GM23338 (cell line): ENCODE measurements at regions not wholly inside any gene's neighbourhood (a gene's known extent, or its start where the extent isn't known, plus 50 kb on each side); places are given as distances from the start of the nearest gene placed in this dataset.
"Not testable (repeated sequence)": the region's sequence is repeated elsewhere in the genome, so short reads cannot be mapped to it uniquely, and the experiment has no call there.

Experiments
- ATAC-seq: fragments of 200-7000 bp; cut with Tn5 transposase; 3 replicates; pipeline ENCODE4 v1.9.1; 2020
- DNase-seq: peaks from one replicate; pipeline ENCODE4 v3.0.0-alpha.2; 2015; ENCODE audit warnings: low spot score
- H2AFZ ChIP-seq: fragments of 200-600 bp; sonication (generic); 2 replicates; pipeline ENCODE4 v1.8.0; 2016; ENCODE audit warnings: antibody characterized with exemption, mild to moderate bottlenecking, moderate library complexity
- H3F3A ChIP-seq: fragments of 200-600 bp; sonication (generic); replicated peaks from 2 replicates; pipeline ENCODE4 v1.8.0; 2017; ENCODE audit warnings: antibody characterized with exemption, mixed run types, low read depth
- H3K27ac ChIP-seq: fragments of 200-600 bp; sonication (generic); 2 replicates; pipeline ENCODE4 v1.6.1; 2016; ENCODE audit warnings: low read depth
- H3K27me3 ChIP-seq: fragments of 200-600 bp; sonication (generic); 2 replicates; pipeline ENCODE4 v1.8.0; 2016; ENCODE audit warnings: mild to moderate bottlenecking, mixed run types, moderate library complexity; ENCODE audit not compliant: insufficient read depth
- H3K36me3 ChIP-seq: fragments of 200-600 bp; sonication (generic); 2 replicates; pipeline ENCODE4 v1.8.0; 2016; ENCODE audit warnings: mild to moderate bottlenecking; ENCODE audit not compliant: insufficient read depth
- H3K4me1 ChIP-seq: fragments of 200-600 bp; sonication (generic); 2 replicates; pipeline ENCODE4 v1.8.0; 2016; ENCODE audit warnings: mild to moderate bottlenecking, moderate library complexity; ENCODE audit not compliant: insufficient read depth
- H3K4me2 ChIP-seq: fragments of 200-600 bp; sonication (generic); 2 replicates; pipeline ENCODE4 v1.7.1; 2017; ENCODE audit warnings: mixed run types
- H3K4me3 ChIP-seq: fragments of 200-600 bp; sonication (generic); 2 replicates; pipeline ENCODE4 v1.6.1; 2016; ENCODE audit warnings: mixed run types
- H3K79me2 ChIP-seq: fragments of 200-600 bp; sonication (generic); replicated peaks from 2 replicates; pipeline ENCODE4 v1.8.0; 2017; ENCODE audit warnings: mild to moderate bottlenecking; ENCODE audit not compliant: insufficient read depth
- H3K9me2 ChIP-seq: fragments of 200-600 bp; sonication (generic); 2 replicates; pipeline ENCODE4 v1.8.0; 2017; ENCODE audit not compliant: insufficient read depth
- H4K20me1 ChIP-seq: fragments of 200-600 bp; sonication (generic); replicated peaks from 2 replicates; pipeline ENCODE4 v1.8.0; 2017; ENCODE audit warnings: mild to moderate bottlenecking; ENCODE audit not compliant: insufficient read depth
- H3K27ac Mint-ChIP-seq: 2 replicates; pipeline ENCODE4 v1.8.0; 2020; ENCODE audit warnings: inconsistent platforms, mild to moderate bottlenecking, moderate library complexity, mixed read lengths
- H3K27me3 Mint-ChIP-seq: 3 replicates; pipeline ENCODE4 v1.8.0; 2022; ENCODE audit warnings: low read depth, mild to moderate bottlenecking, moderate library complexity, mixed read lengths, inconsistent platforms; ENCODE audit not compliant: insufficient read depth, poor library complexity
- H3K36me3 Mint-ChIP-seq: 3 replicates; pipeline ENCODE4 v1.8.0; 2021; ENCODE audit warnings: low read depth, mild to moderate bottlenecking, inconsistent platforms, moderate library complexity, mixed read lengths
- H3K4me1 Mint-ChIP-seq: 3 replicates; pipeline ENCODE4 v1.8.0; 2020; ENCODE audit warnings: mild to moderate bottlenecking, inconsistent platforms, mixed read lengths
- H3K4me3 Mint-ChIP-seq: 3 replicates; pipeline ENCODE4 v1.8.0; 2021; ENCODE audit warnings: moderate library complexity, mild to moderate bottlenecking, inconsistent platforms, mixed read lengths
- H3K9me3 Mint-ChIP-seq: 3 replicates; pipeline ENCODE4 v1.8.0; 2020; ENCODE audit warnings: moderate library complexity, mild to moderate bottlenecking, inconsistent platforms, mixed read lengths
- NANOG ChIP-seq: IDR thresholded peaks from 2 replicates; pipeline ENCODE4 v1.6.1; 2016; ENCODE audit warnings: antibody characterized with exemption, borderline replicate concordance
- REST ChIP-seq: IDR thresholded peaks from one replicate; pipeline ENCODE4 v1.6.1; 2018; ENCODE audit warnings: antibody characterized with exemption; ENCODE audit not compliant: unreplicated experiment
- STAT1 ChIP-seq: IDR thresholded peaks from one replicate; pipeline ENCODE4 v1.6.1; 2016; ENCODE audit warnings: antibody characterized with exemption; ENCODE audit not compliant: unreplicated experiment
- ZNF114 ChIP-seq: fragments of 250-450 bp; sonication (Bioruptor Pico); IDR thresholded peaks from 2 replicates; pipeline ENCODE4 v1.5.0; 2020; ENCODE audit warnings: mild to moderate bottlenecking, moderate library complexity
- TF ChIP-seq, protein P1 (sequence below): fragments of 250-450 bp; sonication (Bioruptor Pico); IDR thresholded peaks from 2 replicates; pipeline ENCODE4 v1.5.0; 2020; ENCODE audit warnings: mild to moderate bottlenecking, moderate library complexity

- Histone ChIP-seq H4K20me1 (no peaks in the 10 kb centered on the region), H3K36me3 (no peaks in the 10 kb centered on the region), H3K27ac (no peak overlapping the region), H3K4me1 (no peaks in the 10 kb centered on the region), H3K4me2 (no peak overlapping the region), H2AFZ (no peak overlapping the region), H3K79me2 (no peaks in the 10 kb centered on the region), H3F3A (no peaks in the 10 kb centered on the region), H3K27me3 (no peaks in the 10 kb centered on the region), H3K9me2 (0 out of 2 replicates have a peak, but pooled peaks cover 6% of the 10 kb centered on the region), H3K4me3 (no peak overlapping the region)
- Mint-ChIP-seq H3K36me3 (peaks cover 5% of the 10 kb centered on the region; the same call in 2 of the 3 replicates), H3K27me3 (peaks cover 2% of the 10 kb centered on the region), H3K4me3 (no peak overlapping the region), H3K9me3 (peaks cover 15% of the 10 kb centered on the region), H3K4me1 (no peaks in the 10 kb centered on the region), H3K27ac (no peak overlapping the region)
- DNase-seq (no peak), ATAC-seq (no peak)
- TF ChIP-seq ZNF114 (CRISPR knock-in tag) (no peak), NANOG (no peak)
Measured at GRCh38 chr6:148004651-148005050, 338.0 kb upstream of the SASH1 start.

- Histone ChIP-seq H3K4me3 (no peak overlapping the region), H3F3A (no peaks in the 10 kb centered on the region), H3K4me1 (no peaks in the 10 kb centered on the region), H3K4me2 (no peak overlapping the region), H3K27me3 (no peaks in the 10 kb centered on the region), H3K9me2 (0 out of 2 replicates have a peak, but pooled peaks cover 6% of the 10 kb centered on the region), H3K79me2 (no peaks in the 10 kb centered on the region), H4K20me1 (no peaks in the 10 kb centered on the region), H2AFZ (no peak overlapping the region), H3K27ac (no peak overlapping the region), H3K36me3 (no peaks in the 10 kb centered on the region)
- Mint-ChIP-seq H3K9me3 (peaks cover 24% of the 10 kb centered on the region), H3K36me3 (peaks cover 16% of the 10 kb centered on the region; the same call in 2 of the 3 replicates), H3K27ac (no peak overlapping the region), H3K4me1 (no peaks in the 10 kb centered on the region), H3K27me3 (peaks cover 2% of the 10 kb centered on the region), H3K4me3 (no peak overlapping the region)
- DNase-seq (no peak), ATAC-seq (no peak)
- no peak for TF ChIP-seq STAT1
- TF ChIP-seq, protein P1, sequence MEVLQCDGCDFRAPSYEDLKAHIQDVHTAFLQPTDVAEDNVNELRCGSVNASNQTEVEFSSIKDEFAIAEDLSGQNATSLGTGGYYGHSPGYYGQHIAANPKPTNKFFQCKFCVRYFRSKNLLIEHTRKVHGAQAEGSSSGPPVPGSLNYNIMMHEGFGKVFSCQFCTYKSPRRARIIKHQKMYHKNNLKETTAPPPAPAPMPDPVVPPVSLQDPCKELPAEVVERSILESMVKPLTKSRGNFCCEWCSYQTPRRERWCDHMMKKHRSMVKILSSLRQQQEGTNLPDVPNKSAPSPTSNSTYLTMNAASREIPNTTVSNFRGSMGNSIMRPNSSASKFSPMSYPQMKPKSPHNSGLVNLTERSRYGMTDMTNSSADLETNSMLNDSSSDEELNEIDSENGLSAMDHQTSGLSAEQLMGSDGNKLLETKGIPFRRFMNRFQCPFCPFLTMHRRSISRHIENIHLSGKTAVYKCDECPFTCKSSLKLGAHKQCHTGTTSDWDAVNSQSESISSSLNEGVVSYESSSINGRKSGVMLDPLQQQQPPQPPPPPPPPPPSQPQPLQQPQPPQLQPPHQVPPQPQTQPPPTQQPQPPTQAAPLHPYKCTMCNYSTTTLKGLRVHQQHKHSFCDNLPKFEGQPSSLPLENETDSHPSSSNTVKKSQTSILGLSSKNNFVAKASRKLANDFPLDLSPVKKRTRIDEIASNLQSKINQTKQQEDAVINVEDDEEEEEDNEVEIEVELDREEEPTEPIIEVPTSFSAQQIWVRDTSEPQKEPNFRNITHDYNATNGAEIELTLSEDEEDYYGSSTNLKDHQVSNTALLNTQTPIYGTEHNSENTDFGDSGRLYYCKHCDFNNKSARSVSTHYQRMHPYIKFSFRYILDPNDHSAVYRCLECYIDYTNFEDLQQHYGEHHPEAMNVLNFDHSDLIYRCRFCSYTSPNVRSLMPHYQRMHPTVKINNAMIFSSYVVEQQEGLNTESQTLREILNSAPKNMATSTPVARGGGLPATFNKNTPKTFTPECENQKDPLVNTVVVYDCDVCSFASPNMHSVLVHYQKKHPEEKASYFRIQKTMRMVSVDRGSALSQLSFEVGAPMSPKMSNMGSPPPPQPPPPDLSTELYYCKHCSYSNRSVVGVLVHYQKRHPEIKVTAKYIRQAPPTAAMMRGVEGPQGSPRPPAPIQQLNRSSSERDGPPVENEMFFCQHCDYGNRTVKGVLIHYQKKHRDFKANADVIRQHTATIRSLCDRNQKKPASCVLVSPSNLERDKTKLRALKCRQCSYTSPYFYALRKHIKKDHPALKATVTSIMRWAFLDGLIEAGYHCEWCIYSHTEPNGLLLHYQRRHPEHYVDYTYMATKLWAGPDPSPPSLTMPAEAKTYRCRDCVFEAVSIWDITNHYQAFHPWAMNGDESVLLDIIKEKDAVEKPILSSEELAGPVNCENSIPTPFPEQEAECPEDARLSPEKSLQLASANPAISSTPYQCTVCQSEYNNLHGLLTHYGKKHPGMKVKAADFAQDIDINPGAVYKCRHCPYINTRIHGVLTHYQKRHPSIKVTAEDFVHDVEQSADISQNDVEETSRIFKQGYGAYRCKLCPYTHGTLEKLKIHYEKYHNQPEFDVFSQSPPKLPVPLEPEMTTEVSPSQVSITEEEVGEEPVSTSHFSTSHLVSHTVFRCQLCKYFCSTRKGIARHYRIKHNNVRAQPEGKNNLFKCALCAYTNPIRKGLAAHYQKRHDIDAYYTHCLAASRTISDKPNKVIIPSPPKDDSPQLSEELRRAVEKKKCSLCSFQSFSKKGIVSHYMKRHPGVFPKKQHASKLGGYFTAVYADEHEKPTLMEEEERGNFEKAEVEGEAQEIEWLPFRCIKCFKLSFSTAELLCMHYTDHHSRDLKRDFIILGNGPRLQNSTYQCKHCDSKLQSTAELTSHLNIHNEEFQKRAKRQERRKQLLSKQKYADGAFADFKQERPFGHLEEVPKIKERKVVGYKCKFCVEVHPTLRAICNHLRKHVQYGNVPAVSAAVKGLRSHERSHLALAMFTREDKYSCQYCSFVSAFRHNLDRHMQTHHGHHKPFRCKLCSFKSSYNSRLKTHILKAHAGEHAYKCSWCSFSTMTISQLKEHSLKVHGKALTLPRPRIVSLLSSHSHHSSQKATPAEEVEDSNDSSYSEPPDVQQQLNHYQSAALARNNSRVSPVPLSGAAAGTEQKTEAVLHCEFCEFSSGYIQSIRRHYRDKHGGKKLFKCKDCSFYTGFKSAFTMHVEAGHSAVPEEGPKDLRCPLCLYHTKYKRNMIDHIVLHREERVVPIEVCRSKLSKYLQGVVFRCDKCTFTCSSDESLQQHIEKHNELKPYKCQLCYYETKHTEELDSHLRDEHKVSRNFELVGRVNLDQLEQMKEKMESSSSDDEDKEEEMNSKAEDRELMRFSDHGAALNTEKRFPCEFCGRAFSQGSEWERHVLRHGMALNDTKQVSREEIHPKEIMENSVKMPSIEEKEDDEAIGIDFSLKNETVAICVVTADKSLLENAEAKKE (CRISPR knock-in tag) = no peak
- TF ChIP-seq REST = no peak
Measured at GRCh38 chr6:148005806-148006205, 336.8 kb upstream of the SASH1 start.

DNA sequence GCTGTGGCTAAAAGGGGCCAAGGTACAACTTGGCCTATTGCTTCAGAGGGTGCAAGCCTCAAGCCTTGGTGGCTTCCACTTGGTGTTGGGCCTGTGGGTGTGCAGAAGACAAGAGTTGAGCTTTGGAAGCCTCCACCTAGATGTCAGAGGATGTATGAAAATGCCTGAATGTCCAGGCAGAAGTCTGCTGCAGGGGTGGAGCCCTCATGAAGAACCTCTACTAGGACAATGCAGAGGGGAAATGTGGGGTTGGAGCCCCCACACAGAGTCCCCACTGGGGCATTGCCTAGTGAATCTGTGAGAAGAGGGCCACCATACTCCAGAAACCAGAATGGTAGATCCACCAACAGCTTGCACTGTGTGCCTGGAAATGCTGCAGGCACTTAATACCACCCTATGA lies 332.1 kb upstream of the SASH1 start:
- H3K4me3 Mint-ChIP-seq, H3K27me3 ChIP-seq, H3K4me3 ChIP-seq, H3K27ac Mint-ChIP-seq, H3K27ac ChIP-seq, H3K9me2 ChIP-seq, H2AFZ ChIP-seq, H4K20me1 ChIP-seq, H3K4me1 ChIP-seq, H3F3A ChIP-seq, H3K36me3 ChIP-seq, ATAC-seq, H3K4me2 ChIP-seq, H3K27me3 Mint-ChIP-seq, H3K79me2 ChIP-seq, H3K4me1 Mint-ChIP-seq, DNase-seq: not testable (repeated sequence)
- Mint-ChIP-seq H3K36me3 (peaks cover 24% of the 10 kb centered on the region), H3K9me3 (peaks cover 37% of the 10 kb centered on the region)
